Gastroesophageal sphincter (tissue), 3 donors: ENCODE measurements at regions not wholly inside any gene's neighbourhood (a gene's known extent, or its start where the extent isn't known, plus 50 kb on each side); places are given as distances from the start of the nearest gene placed in this dataset.

ENCODE experiments used
- CTCF ChIP-seq, 4 experiments: fragments of 200-600 bp in 2 of 4; fragments of 450-650 bp in 2 of 4; sonication (generic) in 1 of 4; IDR thresholded peaks; one replicate each; pipeline ENCODE4 v1.5.1; 2017 to 2019; ENCODE audit warnings: antibody characterized with exemption in 4 of 4, mild to moderate bottlenecking in 2 of 4, moderate library complexity in 2 of 4
- EP300 ChIP-seq: sonication (generic); formaldehyde crosslinking; IDR thresholded peaks from one replicate; pipeline ENCODE4 v1.6.1; 2017; ENCODE audit warnings: antibody characterized with exemption, mild to moderate bottlenecking
- POLR2A ChIP-seq, 2 donors: fragments of 450-650 bp; IDR thresholded peaks; one replicate each; pipeline ENCODE4 v1.6.1; 2017; ENCODE audit warnings: antibody characterized with exemption in 2 of 2, mild to moderate bottlenecking in 2 of 2, moderate library complexity in 1 of 2
- POLR2AphosphoS5 ChIP-seq: sonication (generic); formaldehyde crosslinking; IDR thresholded peaks from one replicate; pipeline ENCODE4 v1.6.1; 2017; ENCODE audit warnings: antibody characterized with exemption

GRCh38 chr16:86026916-86027315 lies 128.0 kb downstream of the IRF8 start:
- no peak for TF ChIP-seq POLR2A (IDR thresholded peaks at IDR 0.05)
- TF ChIP-seq CTCF (IDR thresholded peaks at IDR 0.05) = no peak
- TF ChIP-seq EP300 = no peak
- no peak for TF ChIP-seq POLR2AphosphoS5
